Nucleus accumbens (tissue), 56 donors: ENCODE measurements at regions not wholly inside any gene's neighbourhood (a gene's known extent, or its start where the extent isn't known, plus 50 kb on each side); places are given as distances from the start of the nearest gene placed in this dataset.

Source experiments
- DNase-seq, 56 donors: peaks; one replicate each; lab custom pipeline; 2025; lab: John Stamatoyannopoulos, UW

- no peak for DNase-seq
These were observed 50.4 kb upstream of the ENPP7 start for GRCh38 chr17:79680318-79680695.

- no peak for DNase-seq
These were observed 51.0 kb upstream of the ENPP7 start for GRCh38 chr17:79679631-79680317.

- DNase-seq = no peak
These were observed 51.9 kb upstream of the ENPP7 start for GRCh38 chr17:79678736-79679255.

GRCh38 chr17:79678091-79678735 is 52.5 kb upstream of the ENPP7 start:
- DNase-seq = no peak

- DNase-seq = no peak
These were observed 53.1 kb upstream of the ENPP7 start for GRCh38 chr17:79677646-79678045.

GRCh38 chr17:79676796-79677195 is 53.9 kb upstream of the ENPP7 start:
- DNase-seq = no peak

- no peak for DNase-seq
These were observed 55.4 kb upstream of the ENPP7 start for GRCh38 chr17:79675413-79675725.

- no peak for DNase-seq
These were observed 56.0 kb upstream of the ENPP7 start for GRCh38 chr17:79674506-79675412.

GRCh38 chr17:79673517-79673916 is 57.2 kb upstream of the ENPP7 start:
- no peak for DNase-seq

- DNase-seq = no peak
These were observed 58.2 kb upstream of the ENPP7 start for GRCh38 chr17:79672496-79672895.

- no peak for DNase-seq
These were observed 59.6 kb upstream of the ENPP7 start for GRCh38 chr17:79671085-79671694.

- no peak for DNase-seq
These were observed 59.8 kb upstream of the RBFOX3 start for GRCh38 chr17:79670537-79671084.

GRCh38 chr17:79669861-79670260 is 59.0 kb upstream of the RBFOX3 start:
- no peak for DNase-seq

GRCh38 chr17:79668344-79669250 is 57.7 kb upstream of the RBFOX3 start:
- no peak for DNase-seq

- DNase-seq = no peak
These were observed 56.9 kb upstream of the RBFOX3 start for GRCh38 chr17:79667746-79668145.

GRCh38 chr17:79667121-79667715 is 56.4 kb upstream of the RBFOX3 start:
- no peak for DNase-seq

GRCh38 chr17:79666111-79666510 is 55.3 kb upstream of the RBFOX3 start:
- DNase-seq = no peak

GRCh38 chr17:79664930-79665737 is 54.3 kb upstream of the RBFOX3 start:
- peak in 22 of 56 donors; percentile 5 to 66 (median 28) for DNase-seq
